ENCODE measurements at regions not wholly inside any gene's neighbourhood (a gene's known extent, or its start where the extent isn't known, plus 50 kb on each side); places are given as distances from the start of the nearest gene placed in this dataset.

DNA sequence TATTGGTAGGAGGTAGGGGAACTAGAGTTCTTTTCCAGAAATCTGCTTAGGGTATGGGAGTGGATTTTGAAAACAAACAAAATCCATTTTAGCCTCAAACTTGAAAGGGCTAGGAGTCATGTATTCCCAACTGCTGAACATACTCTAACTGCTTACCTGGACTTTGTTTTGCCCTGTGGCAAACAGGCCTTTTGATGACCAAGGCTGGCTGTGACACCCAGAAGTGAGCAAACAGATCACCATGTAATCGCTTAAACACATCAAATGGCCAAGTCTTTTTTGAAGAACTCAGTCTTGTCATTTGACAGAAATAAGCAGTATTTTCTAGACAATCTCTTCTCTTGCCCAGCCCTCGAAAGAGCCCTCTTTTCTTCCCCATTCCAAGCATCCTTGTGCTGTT, 203.4 kb downstream of the KIT start:
- Histone ChIP-seq H3K79me2 (ENCODE audit: control insufficient read depth, insufficient read depth, low read length, unreplicated experiment) (no peaks in the 10 kb centered on the region), H3K4me1 (ENCODE audit: control insufficient read depth, insufficient read depth, low read length, unreplicated experiment) (no peaks in the 10 kb centered on the region), H3K27ac (ENCODE audit: low read depth, low read length) (no peak overlapping the region), H3K4me3 (ENCODE audit: low read depth, low read length) (no peak overlapping the region), H2AFZ (ENCODE audit: low read length, unreplicated experiment) (no peak overlapping the region), H3K27me3 (ENCODE audit: insufficient read depth, low read length) (peaks cover 70% of the 10 kb centered on the region), H3K36me3 (ENCODE audit: insufficient read depth, low read length) (no peaks in the 10 kb centered on the region)

DNA sequence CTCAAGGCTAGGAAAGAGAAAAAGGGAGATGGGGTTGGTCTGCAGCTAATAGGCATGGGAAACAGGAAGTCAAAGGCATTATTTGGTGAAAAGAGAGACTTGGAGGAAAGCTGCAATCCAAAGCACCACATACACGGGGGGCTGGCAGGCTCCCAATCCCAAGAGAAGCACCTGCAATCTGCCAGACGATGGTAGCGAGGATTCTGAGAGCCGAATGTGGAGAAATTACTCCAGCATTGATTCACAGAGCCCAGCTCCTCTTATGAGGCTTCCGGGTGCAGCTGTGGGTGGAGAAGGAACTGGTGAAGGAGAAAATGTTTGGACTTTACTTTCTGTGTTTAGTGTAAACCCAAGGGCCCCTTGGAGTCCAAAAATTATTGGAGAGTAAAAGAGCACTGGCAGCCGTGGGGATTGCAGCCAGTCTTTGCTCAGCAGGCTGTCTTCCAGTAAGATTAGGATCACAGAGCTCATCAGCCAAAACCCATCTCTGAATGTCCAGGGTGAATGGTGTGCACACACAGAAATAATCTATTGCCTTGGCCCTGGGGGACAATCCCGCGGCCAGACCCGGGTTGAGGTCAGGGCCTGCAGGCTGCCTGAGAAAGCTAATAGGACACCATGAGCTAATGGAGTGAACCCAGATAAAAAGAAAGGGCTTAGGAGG, 197.6 kb downstream of the KIT start:
- no peaks in the 10 kb centered on the region for H3K36me3 ChIP-seq (ENCODE audit: insufficient read depth, low read length)
- H3K79me2 ChIP-seq (ENCODE audit: control insufficient read depth, insufficient read depth, low read length, unreplicated experiment): no peaks in the 10 kb centered on the region
- no peak overlapping the region for H3K4me3 ChIP-seq (ENCODE audit: low read depth, low read length)
- no peak overlapping the region for H3K27ac ChIP-seq (ENCODE audit: low read depth, low read length)
- peaks cover 49% of the 10 kb centered on the region for H3K27me3 ChIP-seq (ENCODE audit: insufficient read depth, low read length)
- H2AFZ ChIP-seq (ENCODE audit: low read length, unreplicated experiment): no peak overlapping the region
- no peaks in the 10 kb centered on the region for H3K4me1 ChIP-seq (ENCODE audit: control insufficient read depth, insufficient read depth, low read length, unreplicated experiment)

DNA sequence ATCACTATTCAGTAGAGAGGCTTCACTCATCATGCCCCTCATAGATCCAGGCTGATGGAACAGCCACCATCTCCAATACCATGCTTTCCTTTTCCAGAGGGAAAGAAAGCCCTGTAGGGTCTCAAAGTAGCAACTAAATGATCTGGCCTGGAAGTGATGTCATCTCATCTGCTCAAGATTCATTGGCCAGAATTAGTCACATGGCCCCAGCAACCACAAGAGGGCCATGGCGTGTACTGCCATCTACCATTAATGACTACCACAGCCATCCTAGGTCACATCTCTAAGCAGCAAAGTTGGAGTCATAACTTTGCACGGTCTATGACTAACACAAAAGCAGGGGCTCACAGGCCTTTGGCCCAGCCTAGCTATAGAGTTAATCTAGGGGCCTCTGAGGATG, 194.8 kb downstream of the KIT start:
- no peak overlapping the region for H2AFZ ChIP-seq (ENCODE audit: low read length, unreplicated experiment)

DNA sequence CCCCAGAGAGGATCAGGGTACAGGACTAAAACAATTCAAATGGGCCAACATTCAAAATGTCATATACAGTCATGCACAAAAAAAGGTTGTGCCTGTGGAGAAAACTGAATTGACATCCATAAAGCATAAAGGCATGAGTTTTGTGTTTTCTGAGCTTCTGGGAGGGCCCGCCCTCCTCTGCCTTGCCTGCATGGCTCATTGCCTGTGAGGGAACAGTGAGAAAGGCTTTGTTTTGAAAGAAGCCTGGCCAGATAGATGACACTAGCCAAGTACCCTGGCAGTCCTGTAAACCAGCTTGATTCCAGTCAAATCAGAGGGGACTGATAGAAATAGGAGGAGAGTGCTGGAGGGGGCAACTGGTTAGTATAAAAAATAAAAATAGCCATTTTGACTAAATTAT, 194.3 kb downstream of the KIT start:
- H3K36me3 ChIP-seq (ENCODE audit: insufficient read depth, low read length): no peaks in the 10 kb centered on the region
- H3K79me2 ChIP-seq (ENCODE audit: control insufficient read depth, insufficient read depth, low read length, unreplicated experiment): no peaks in the 10 kb centered on the region
- no peak overlapping the region for H2AFZ ChIP-seq (ENCODE audit: low read length, unreplicated experiment)
- H3K4me1 ChIP-seq (ENCODE audit: control insufficient read depth, insufficient read depth, low read length, unreplicated experiment): no peaks in the 10 kb centered on the region
- H3K27me3 ChIP-seq (ENCODE audit: insufficient read depth, low read length): peaks cover 35% of the 10 kb centered on the region
- H3K4me3 ChIP-seq (ENCODE audit: low read depth, low read length): no peak overlapping the region
- H3K27ac ChIP-seq (ENCODE audit: low read depth, low read length): no peak overlapping the region

More for the DNA sequence above, 194.8 kb downstream of the KIT start:
- Histone ChIP-seq H3K27me3 (ENCODE audit: insufficient read depth, low read length) (peaks cover 41% of the 10 kb centered on the region), H3K27ac (ENCODE audit: low read depth, low read length) (no peak overlapping the region), H3K4me1 (ENCODE audit: control insufficient read depth, insufficient read depth, low read length, unreplicated experiment) (no peaks in the 10 kb centered on the region), H3K36me3 (ENCODE audit: insufficient read depth, low read length) (no peaks in the 10 kb centered on the region), H3K4me3 (ENCODE audit: low read depth, low read length) (no peak overlapping the region), H3K79me2 (ENCODE audit: control insufficient read depth, insufficient read depth, low read length, unreplicated experiment) (no peaks in the 10 kb centered on the region)

DNA sequence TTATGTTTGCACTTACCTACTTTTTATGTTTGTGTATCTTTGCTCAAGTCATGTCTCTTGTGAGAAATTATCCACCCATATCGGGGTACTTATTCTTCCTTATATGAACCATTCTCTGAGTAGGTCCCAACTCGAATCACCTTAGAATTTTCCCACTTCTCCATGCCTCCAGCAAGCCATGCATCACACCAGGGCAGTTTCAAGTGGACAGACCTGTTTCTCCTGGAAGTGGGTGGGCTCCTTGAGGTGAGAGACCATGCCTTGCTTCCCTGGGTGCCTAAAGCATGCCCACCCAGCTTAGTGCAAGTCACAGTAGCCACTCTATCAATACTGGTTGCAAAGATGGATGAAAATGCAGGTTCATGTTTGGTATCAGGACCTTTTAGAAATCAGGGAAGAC, 187.2 kb downstream of the KIT start:
- Histone ChIP-seq H3K36me3 (ENCODE audit: insufficient read depth, low read length) (no peaks in the 10 kb centered on the region), H3K4me1 (ENCODE audit: control insufficient read depth, insufficient read depth, low read length, unreplicated experiment) (no peaks in the 10 kb centered on the region), H3K27ac (ENCODE audit: low read depth, low read length) (no peak overlapping the region), H3K79me2 (ENCODE audit: control insufficient read depth, insufficient read depth, low read length, unreplicated experiment) (no peaks in the 10 kb centered on the region), H3K4me3 (ENCODE audit: low read depth, low read length) (no peak overlapping the region), H3K27me3 (ENCODE audit: insufficient read depth, low read length) (peaks cover 14% of the 10 kb centered on the region), H2AFZ (ENCODE audit: low read length, unreplicated experiment) (no peak overlapping the region)

DNA sequence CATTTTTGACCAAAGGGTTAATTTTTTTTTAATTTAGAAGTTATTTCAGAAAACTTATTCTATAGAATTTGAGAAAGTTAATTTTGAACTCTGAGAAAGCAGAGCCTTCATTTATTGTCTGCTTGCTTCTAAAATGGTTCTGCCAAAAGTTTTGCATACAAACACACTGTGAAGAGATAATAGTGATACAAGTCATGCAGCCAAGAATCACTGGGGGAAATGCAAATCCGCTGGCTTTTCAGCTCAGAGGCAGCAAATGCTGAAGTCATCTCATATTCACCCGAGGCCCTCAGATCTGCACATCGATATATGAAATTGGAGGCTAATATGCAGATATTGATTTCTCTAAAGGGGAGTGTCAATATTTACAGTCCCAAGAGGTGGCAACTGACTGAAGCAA, 186.2 kb downstream of the KIT start:
- Histone ChIP-seq H3K36me3 (ENCODE audit: insufficient read depth, low read length) (no peaks in the 10 kb centered on the region), H3K4me3 (ENCODE audit: low read depth, low read length) (no peak overlapping the region), H2AFZ (ENCODE audit: low read length, unreplicated experiment) (no peak overlapping the region), H3K79me2 (ENCODE audit: control insufficient read depth, insufficient read depth, low read length, unreplicated experiment) (no peaks in the 10 kb centered on the region), H3K27ac (ENCODE audit: low read depth, low read length) (no peak overlapping the region), H3K4me1 (ENCODE audit: control insufficient read depth, insufficient read depth, low read length, unreplicated experiment) (no peaks in the 10 kb centered on the region), H3K27me3 (ENCODE audit: insufficient read depth, low read length) (peaks cover 5% of the 10 kb centered on the region; the same call in 1 of the 2 replicates)

DNA sequence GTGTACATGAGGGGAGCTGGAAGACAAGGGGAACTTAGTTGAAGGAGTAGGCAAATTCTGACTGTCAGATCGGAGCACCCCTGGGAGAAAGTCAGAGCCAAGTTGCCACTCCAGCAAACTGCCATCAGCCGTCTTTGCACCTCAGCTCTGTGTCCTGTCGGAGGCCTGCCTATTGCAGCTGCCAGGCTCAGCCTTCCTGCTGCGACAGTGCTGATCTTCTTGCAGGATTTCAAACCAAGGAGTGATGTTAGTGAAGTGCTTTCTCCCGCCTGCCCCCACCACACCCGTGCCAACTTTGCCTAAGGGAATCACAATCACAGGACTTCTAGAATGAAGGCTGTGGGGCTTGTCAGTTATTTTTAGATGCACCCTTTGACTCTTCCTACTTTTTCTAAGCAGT, 185.3 kb downstream of the KIT start:
- no peak overlapping the region for H3K4me3 ChIP-seq (ENCODE audit: low read depth, low read length)
- no peak overlapping the region for H3K27ac ChIP-seq (ENCODE audit: low read depth, low read length)
- no peak overlapping the region for H2AFZ ChIP-seq (ENCODE audit: low read length, unreplicated experiment)
- H3K79me2 ChIP-seq (ENCODE audit: control insufficient read depth, insufficient read depth, low read length, unreplicated experiment): no peaks in the 10 kb centered on the region
- no peaks in the 10 kb centered on the region for H3K36me3 ChIP-seq (ENCODE audit: insufficient read depth, low read length)
- no peaks in the 10 kb centered on the region for H3K4me1 ChIP-seq (ENCODE audit: control insufficient read depth, insufficient read depth, low read length, unreplicated experiment)
- H3K27me3 ChIP-seq (ENCODE audit: insufficient read depth, low read length): peaks cover 5% of the 10 kb centered on the region; the same call in 1 of the 2 replicates

DNA sequence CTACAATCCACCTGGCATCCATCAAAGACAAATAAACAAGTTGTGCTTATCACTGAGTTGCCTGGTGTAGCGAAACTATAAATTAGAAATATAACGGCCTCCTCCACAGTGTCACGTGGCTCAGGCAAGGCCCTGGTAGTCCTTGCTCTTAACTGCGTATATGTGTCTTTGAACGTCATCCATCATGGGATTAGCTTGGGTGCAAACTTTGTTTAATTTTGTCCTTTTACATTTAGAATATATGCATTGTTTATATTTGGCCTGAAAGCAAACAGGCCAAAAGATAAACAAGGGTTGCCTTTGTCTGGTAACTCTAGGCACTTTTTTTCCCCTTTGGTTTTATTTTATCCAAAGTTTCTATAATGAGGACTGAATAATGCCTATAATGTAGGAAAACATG, 184.9 kb downstream of the KIT start:
- Histone ChIP-seq H3K27ac (ENCODE audit: low read depth, low read length) (no peak overlapping the region), H3K4me3 (ENCODE audit: low read depth, low read length) (no peak overlapping the region), H3K79me2 (ENCODE audit: control insufficient read depth, insufficient read depth, low read length, unreplicated experiment) (no peaks in the 10 kb centered on the region), H2AFZ (ENCODE audit: low read length, unreplicated experiment) (no peak overlapping the region), H3K36me3 (ENCODE audit: insufficient read depth, low read length) (no peaks in the 10 kb centered on the region), H3K4me1 (ENCODE audit: control insufficient read depth, insufficient read depth, low read length, unreplicated experiment) (peaks cover under 1% of the 10 kb centered on the region), H3K27me3 (ENCODE audit: insufficient read depth, low read length) (peaks cover under 1% of the 10 kb centered on the region; the same call in 1 of the 2 replicates)

DNA sequence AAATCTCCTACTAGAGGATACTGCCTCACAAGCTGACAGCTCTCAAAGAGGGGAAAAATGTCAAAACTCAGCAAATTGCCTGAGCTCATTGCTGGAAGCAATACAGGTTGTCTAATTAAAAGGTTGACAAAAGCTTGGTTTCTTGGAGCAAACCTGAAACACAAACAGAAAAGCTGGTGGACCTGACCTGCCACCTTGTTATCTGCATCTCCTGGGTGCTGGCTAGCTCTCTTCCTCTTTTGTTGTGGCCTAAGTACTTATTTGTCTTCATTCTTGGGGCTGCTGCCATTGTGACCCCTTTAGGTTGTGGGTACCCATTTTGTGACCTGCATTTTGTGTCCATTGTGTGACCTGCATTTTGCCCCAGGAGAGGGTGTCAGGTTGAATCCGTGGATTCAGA, 184.5 kb downstream of the KIT start:
- Histone ChIP-seq H3K4me3 (ENCODE audit: low read depth, low read length) (no peak overlapping the region), H3K27me3 (ENCODE audit: insufficient read depth, low read length) (no peaks in the 10 kb centered on the region), H3K27ac (ENCODE audit: low read depth, low read length) (no peak overlapping the region), H3K79me2 (ENCODE audit: control insufficient read depth, insufficient read depth, low read length, unreplicated experiment) (no peaks in the 10 kb centered on the region), H2AFZ (ENCODE audit: low read length, unreplicated experiment) (no peak overlapping the region), H3K4me1 (ENCODE audit: control insufficient read depth, insufficient read depth, low read length, unreplicated experiment) (peaks cover 3% of the 10 kb centered on the region), H3K36me3 (ENCODE audit: insufficient read depth, low read length) (no peaks in the 10 kb centered on the region)

DNA sequence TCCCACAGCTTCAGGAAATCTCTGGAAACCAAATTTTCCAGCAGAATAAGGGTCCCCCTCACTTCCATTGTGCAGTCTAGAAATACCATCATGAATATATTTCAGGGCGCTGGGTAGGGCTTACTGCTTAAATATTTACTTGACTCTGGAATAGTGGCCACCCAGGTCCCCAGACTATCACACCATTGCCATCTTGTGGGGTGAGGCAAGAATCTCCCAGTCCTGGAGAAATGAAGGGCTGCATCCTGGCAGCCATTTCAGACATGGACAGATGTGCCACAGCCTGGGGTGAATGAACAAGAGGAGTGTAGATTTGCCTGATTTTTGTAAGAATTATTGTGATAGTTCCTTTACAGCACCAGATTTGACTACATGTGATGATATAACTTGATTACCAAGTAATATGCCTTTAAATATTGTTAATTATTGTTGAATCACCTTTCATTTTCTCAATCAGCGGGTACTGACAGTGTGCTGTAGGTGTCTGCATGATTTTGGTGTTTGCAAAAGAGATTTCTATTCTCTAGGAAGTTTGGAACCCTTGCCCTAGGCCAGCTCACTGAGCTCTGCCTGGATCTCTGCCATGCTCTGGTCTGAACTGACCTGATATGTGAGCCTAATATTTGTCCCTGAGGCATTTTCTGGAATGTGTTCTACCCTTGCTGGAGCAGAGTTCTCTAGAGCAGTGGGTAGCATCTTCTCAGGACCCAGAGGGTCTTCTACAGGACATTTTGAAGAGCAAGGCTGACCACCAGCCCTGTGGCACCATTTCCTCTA, 183.4 kb downstream of the KIT start:
- H3K4me1 ChIP-seq (ENCODE audit: control insufficient read depth, insufficient read depth, low read length, unreplicated experiment): peaks cover 3% of the 10 kb centered on the region
- no peak overlapping the region for H3K27ac ChIP-seq (ENCODE audit: low read depth, low read length)
- H3K27me3 ChIP-seq (ENCODE audit: insufficient read depth, low read length): no peaks in the 10 kb centered on the region
- H2AFZ ChIP-seq (ENCODE audit: low read length, unreplicated experiment): no peak overlapping the region
- H3K4me3 ChIP-seq (ENCODE audit: low read depth, low read length): no peak overlapping the region
- H3K36me3 ChIP-seq (ENCODE audit: insufficient read depth, low read length): no peaks in the 10 kb centered on the region
- no peaks in the 10 kb centered on the region for H3K79me2 ChIP-seq (ENCODE audit: control insufficient read depth, insufficient read depth, low read length, unreplicated experiment)

DNA sequence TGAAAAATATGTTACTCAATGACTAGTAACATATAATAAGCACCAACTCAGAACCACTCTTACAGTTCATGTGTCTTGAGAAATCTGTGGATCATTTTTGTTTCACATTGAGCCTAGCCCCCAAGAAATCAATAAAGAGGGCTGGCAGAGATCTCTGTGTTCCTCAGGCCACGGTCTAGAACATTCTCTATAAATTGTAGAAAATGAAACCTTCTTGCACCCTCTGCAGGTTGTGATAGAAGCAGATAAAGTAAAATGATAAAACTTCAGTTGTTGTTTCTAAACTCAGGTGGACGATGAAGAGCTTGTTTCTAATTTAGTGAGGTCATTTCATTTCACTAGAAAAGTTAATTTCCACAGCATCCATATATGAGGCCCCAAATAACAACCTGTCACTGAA, 182.7 kb downstream of the KIT start:
- Histone ChIP-seq H3K4me1 (ENCODE audit: control insufficient read depth, insufficient read depth, low read length, unreplicated experiment) (peaks cover 3% of the 10 kb centered on the region), H3K27me3 (ENCODE audit: insufficient read depth, low read length) (no peaks in the 10 kb centered on the region), H3K36me3 (ENCODE audit: insufficient read depth, low read length) (no peaks in the 10 kb centered on the region), H3K79me2 (ENCODE audit: control insufficient read depth, insufficient read depth, low read length, unreplicated experiment) (no peaks in the 10 kb centered on the region), H3K4me3 (ENCODE audit: low read depth, low read length) (no peak overlapping the region), H3K27ac (ENCODE audit: low read depth, low read length) (no peak overlapping the region), H2AFZ (ENCODE audit: low read length, unreplicated experiment) (no peak overlapping the region)
